ENCODE measurements at regions not wholly inside any gene's neighbourhood (a gene's known extent, or its start where the extent isn't known, plus 50 kb on each side); places are given as distances from the start of the nearest gene placed in this dataset.

- no peaks in the 10 kb centered on the region; the same call in 2 of the 3 replicates for H3K9me3 Mint-ChIP-seq
- no peaks in the 10 kb centered on the region for H3K36me3 Mint-ChIP-seq (ENCODE audit: low read depth)
- H3K27me3 Mint-ChIP-seq (ENCODE audit: insufficient read depth, low read depth, poor library complexity), result no peaks in the 10 kb centered on the region
- Histone ChIP-seq H3K27me3 (ENCODE audit: insufficient read depth) (no peaks in the 10 kb centered on the region), H3K4me1 (ENCODE audit: insufficient read depth) (no peaks in the 10 kb centered on the region), H3K4me3 (no peak overlapping the region), H2AFZ (peak overlapping the region; percentile 78; the same call in 1 of the 2 replicates), H3K79me2 (replicated peaks; ENCODE audit: insufficient read depth) (no peaks in the 10 kb centered on the region), H3F3A (replicated peaks; ENCODE audit: low read depth) (no peaks in the 10 kb centered on the region), H3K36me3 (ENCODE audit: insufficient read depth) (no peaks in the 10 kb centered on the region; the same call in 1 of the 2 replicates), H3K9me2 (ENCODE audit: insufficient read depth) (peaks cover 12% of the 10 kb centered on the region), H4K20me1 (replicated peaks; ENCODE audit: insufficient read depth) (no peaks in the 10 kb centered on the region), H3K27ac (ENCODE audit: low read depth) (no peak overlapping the region), H3K4me2 (no peak overlapping the region)
- ATAC-seq (no peak), DNase-seq (ENCODE audit: low spot score) (no peak)
- TF ChIP-seq ZNF462 (CRISPR knock-in tag; IDR thresholded peaks at IDR 0.05) (no peak), EZH2 (IDR thresholded peaks at IDR 0.05; ENCODE audit: low read depth, unreplicated experiment) (no peak), CTCF (conservative IDR thresholded peaks at IDR 0.05; ENCODE audit: low read depth in 2 of 2) (no peak), CREB1 (CRISPR knock-in tag; IDR thresholded peaks at IDR 0.05; ENCODE audit: low read depth) (no peak), ZNF331 (CRISPR knock-in tag; IDR thresholded peaks at IDR 0.05; ENCODE audit: low read depth) (no peak), NANOG (IDR thresholded peaks at IDR 0.05; ENCODE audit: borderline replicate concordance) (no peak), EZH2phosphoT487 (IDR thresholded peaks at IDR 0.05; ENCODE audit: unreplicated experiment) (no peak), STAT1 (IDR thresholded peaks at IDR 0.05; ENCODE audit: unreplicated experiment) (no peak), REST (IDR thresholded peaks at IDR 0.05; ENCODE audit: unreplicated experiment) (no peak), ZNF114 (CRISPR knock-in tag; IDR thresholded peaks at IDR 0.05) (no peak), POLR2AphosphoS5 (IDR thresholded peaks at IDR 0.05; ENCODE audit: low read depth) (no peak), JUNB (IDR thresholded peaks at IDR 0.05; ENCODE audit: unreplicated experiment) (no peak), ETS1 (IDR thresholded peaks at IDR 0.05) (no peak)
- no peak overlapping the region for H3K27ac Mint-ChIP-seq
- no peak overlapping the region for H3K4me3 Mint-ChIP-seq
- H3K4me1 Mint-ChIP-seq, result no peaks in the 10 kb centered on the region; the same call in 2 of the 3 replicates
Observed at GRCh38 chr13:100957741-100958140, 283.1 kb upstream of the TMTC4 start.

Data from GM23338 (cell line).